ENCODE measurements at regions not wholly inside any gene's neighbourhood (a gene's known extent, or its start where the extent isn't known, plus 50 kb on each side); places are given as distances from the start of the nearest gene placed in this dataset.

DNA sequence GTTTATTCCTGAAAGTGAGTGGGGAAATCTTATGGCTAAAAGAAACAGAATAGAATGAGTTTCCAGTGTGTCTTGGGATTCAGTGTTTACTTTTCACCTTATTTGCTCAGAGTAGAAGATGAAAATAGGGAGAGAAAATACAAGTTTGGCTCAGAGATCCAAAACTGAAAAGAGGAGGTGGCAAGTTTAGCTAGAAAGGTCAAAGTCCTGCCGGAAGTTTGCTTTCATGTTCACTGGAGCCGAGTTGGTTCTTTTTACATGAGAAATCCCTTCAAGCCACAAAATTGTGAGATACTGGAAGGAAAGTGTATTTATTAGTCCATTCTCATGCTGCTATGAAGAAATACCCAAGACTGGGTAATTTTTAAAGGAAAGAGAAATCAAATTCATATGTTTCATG, 604.6 kb downstream of the MRPL39 start:
- Mint-ChIP-seq H3K4me1 (no peaks in the 10 kb centered on the region), H3K4me3 (no peak overlapping the region), H3K9me3 (ENCODE audit: insufficient read depth) (no peaks in the 10 kb centered on the region), H3K27ac (no peak overlapping the region), H3K27me3 (no peaks in the 10 kb centered on the region)
- H3K4me1 ChIP-seq (ENCODE audit: control insufficient read depth in 2 of 2, insufficient read depth in 2 of 2, low read length in 2 of 2): no peaks in the 10 kb centered on the region
- no peaks in the 10 kb centered on the region for H3K79me2 ChIP-seq (ENCODE audit: control insufficient read depth, insufficient read depth, low read length)
- ChIA-PET CTCF (no interaction called here), POLR2A (no interaction called here)
- no peak overlapping the region for H3K4me2 ChIP-seq (replicated peaks; ENCODE audit: low read depth, low read length, poor library complexity, severe bottlenecking)
- no peaks in the 10 kb centered on the region for H3K27me3 ChIP-seq (replicated peaks in 1 of 4; ENCODE audit: control extremely low read depth in 1 of 4, control insufficient read depth in 3 of 4, insufficient read depth in 4 of 4, low read length in 3 of 4)
- TF ChIP-seq EZH2 (IDR thresholded peaks at IDR 0.05; ENCODE audit: borderline replicate concordance, insufficient read depth, low read depth, low read length, poor library complexity, severe bottlenecking) (no peak), CTCF (IDR thresholded peaks at IDR 0.05) (no peak)
- no CpG with 5 or more reads among the region's 2 CpGs for WGBS (ENCODE audit: insufficient coverage)
- H2AFZ ChIP-seq (ENCODE audit: insufficient read depth, low read depth, low read length, poor library complexity, severe bottlenecking): no peak overlapping the region
- no peak overlapping the region for H3K9ac ChIP-seq (ENCODE audit: low read length)
- no peak overlapping the region for H3K27ac ChIP-seq (ENCODE audit: low read length in 2 of 2)
- H3K4me3 ChIP-seq (ENCODE audit: control extremely low read depth in 1 of 5, extremely low read depth in 1 of 5, insufficient read depth in 1 of 5, low read depth in 2 of 5, low read length in 4 of 5): no peak overlapping the region
- no peaks in the 10 kb centered on the region for H3K36me3 ChIP-seq (replicated peaks in 1 of 2; ENCODE audit: control extremely low read depth in 1 of 2, control insufficient read depth in 1 of 2, extremely low read depth in 1 of 2, insufficient read depth in 2 of 2, low read length in 1 of 2)
- ATAC-seq (ENCODE audit: low read depth): no peak
- DNase-seq: no peak
- no peaks in the 10 kb centered on the region for H4K20me1 ChIP-seq (ENCODE audit: control insufficient read depth, insufficient read depth, low read length, poor library complexity, severe bottlenecking)
- H3K9me3 ChIP-seq (ENCODE audit: control extremely low read depth in 1 of 3, control insufficient read depth in 2 of 3, insufficient read depth in 1 of 3, low read length in 2 of 3): peaks cover 0 to 3% (median 1%) of the 10 kb centered on the region in 3 donors
- intact Hi-C loops (cut with micrococcal nuclease): no loop called here

DNA sequence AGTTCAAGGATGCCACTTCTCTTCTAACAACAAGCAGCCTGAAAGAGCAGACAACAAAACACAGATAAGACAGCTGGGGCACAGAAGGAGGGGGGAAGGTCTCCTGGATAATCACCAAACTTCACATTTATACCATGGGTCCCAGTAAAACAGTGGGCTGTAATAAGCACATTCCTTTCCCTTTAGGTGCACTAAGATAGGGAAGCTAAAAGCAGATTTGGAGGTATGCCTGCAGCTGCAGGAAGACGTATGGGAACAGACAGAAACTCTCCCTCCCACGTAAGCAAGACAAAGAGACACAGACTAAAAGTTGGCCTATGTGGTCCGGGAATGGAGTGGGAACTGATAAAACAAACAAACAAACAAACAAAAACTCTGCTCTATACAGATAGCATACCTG, 612.1 kb downstream of the MRPL39 start:
- Histone ChIP-seq H3K27ac (ENCODE audit: low read length in 2 of 2) (no peak overlapping the region), H3K4me1 (ENCODE audit: control insufficient read depth in 2 of 2, insufficient read depth in 2 of 2, low read length in 2 of 2) (no peaks in the 10 kb centered on the region), H3K79me2 (ENCODE audit: control insufficient read depth, insufficient read depth, low read length) (no peaks in the 10 kb centered on the region), H3K36me3 (replicated peaks in 1 of 2; ENCODE audit: control extremely low read depth in 1 of 2, control insufficient read depth in 1 of 2, extremely low read depth in 1 of 2, insufficient read depth in 2 of 2, low read length in 1 of 2) (no peaks in the 10 kb centered on the region), H3K4me3 (ENCODE audit: control extremely low read depth in 1 of 5, extremely low read depth in 1 of 5, insufficient read depth in 1 of 5, low read depth in 2 of 5, low read length in 4 of 5) (no peak overlapping the region), H3K9ac (ENCODE audit: low read length) (no peak overlapping the region), H3K9me3 (ENCODE audit: control extremely low read depth in 1 of 3, control insufficient read depth in 2 of 3, insufficient read depth in 1 of 3, low read length in 2 of 3) (peaks cover 0 to 3% (median 1%) of the 10 kb centered on the region in 3 donors), H3K27me3 (replicated peaks in 1 of 4; ENCODE audit: control extremely low read depth in 1 of 4, control insufficient read depth in 3 of 4, insufficient read depth in 4 of 4, low read length in 3 of 4) (no peaks in the 10 kb centered on the region), H4K20me1 (ENCODE audit: control insufficient read depth, insufficient read depth, low read length, poor library complexity, severe bottlenecking) (no peaks in the 10 kb centered on the region), H3K4me2 (replicated peaks; ENCODE audit: low read depth, low read length, poor library complexity, severe bottlenecking) (no peak overlapping the region), H2AFZ (ENCODE audit: insufficient read depth, low read depth, low read length, poor library complexity, severe bottlenecking) (peak overlapping the region; percentile 14)
- no peaks in the 10 kb centered on the region for H3K27me3 Mint-ChIP-seq
- intact Hi-C loops (cut with micrococcal nuclease): no loop called here
- H3K4me3 Mint-ChIP-seq: no peak overlapping the region
- DNase-seq (no peak), ATAC-seq (ENCODE audit: low read depth) (no peak)
- ChIA-PET CTCF (no interaction called here), POLR2A (no interaction called here)
- peaks cover 7% of the 10 kb centered on the region for H3K4me1 Mint-ChIP-seq
- no peak overlapping the region for H3K27ac Mint-ChIP-seq
- WGBS (ENCODE audit: insufficient coverage): 71% methylated on average over 1 of the region's 3 CpGs
- no peaks in the 10 kb centered on the region for H3K9me3 Mint-ChIP-seq (ENCODE audit: insufficient read depth)
- TF ChIP-seq EZH2 (IDR thresholded peaks at IDR 0.05; ENCODE audit: borderline replicate concordance, insufficient read depth, low read depth, low read length, poor library complexity, severe bottlenecking): no peak
- TF ChIP-seq CTCF (IDR thresholded peaks at IDR 0.05): no peak

Data from B cell (primary cell).